ENCODE measurements at regions not wholly inside any gene's neighbourhood (a gene's known extent, or its start where the extent isn't known, plus 50 kb on each side); places are given as distances from the start of the nearest gene placed in this dataset.
"Not testable (repeated sequence)": the region's sequence is repeated elsewhere in the genome, so short reads cannot be mapped to it uniquely, and the experiment has no call there.

GRCh38 chr10:46739919-46740318 lies 161.0 kb downstream of the SYT15 start:
- H3K36me3 ChIP-seq (ENCODE audit: low read depth); CTCF ChIA-PET; H3K4me1 ChIP-seq (replicated peaks; ENCODE audit: insufficient read depth); H3F3A ChIP-seq (ENCODE audit: insufficient read depth, low read depth); H2AFZ ChIP-seq; H3K27me3 ChIP-seq (ENCODE audit: insufficient read depth, low read depth); H3K27ac ChIP-seq; H3K9me2 ChIP-seq (ENCODE audit: insufficient read depth); intact Hi-C loops (cut with micrococcal nuclease; ENCODE audit: unreplicated experiment); H3K4me3 ChIP-seq; H4K20me1 ChIP-seq (ENCODE audit: insufficient read depth); H3K4me2 ChIP-seq; H3K79me2 ChIP-seq (ENCODE audit: low read depth); POLR2A ChIA-PET (ENCODE audit: unreplicated experiment); BruUV-seq (replicated peaks); H3K9me3 ChIP-seq (ENCODE audit: insufficient read depth, low read depth); DNase-seq: not testable (repeated sequence)

GRCh38 chr10:46740368-46740767 lies 161.4 kb downstream of the SYT15 start:
- POLR2A ChIA-PET (ENCODE audit: unreplicated experiment); BruUV-seq (replicated peaks); H3K36me3 ChIP-seq (ENCODE audit: low read depth): not testable (repeated sequence)

DNA sequence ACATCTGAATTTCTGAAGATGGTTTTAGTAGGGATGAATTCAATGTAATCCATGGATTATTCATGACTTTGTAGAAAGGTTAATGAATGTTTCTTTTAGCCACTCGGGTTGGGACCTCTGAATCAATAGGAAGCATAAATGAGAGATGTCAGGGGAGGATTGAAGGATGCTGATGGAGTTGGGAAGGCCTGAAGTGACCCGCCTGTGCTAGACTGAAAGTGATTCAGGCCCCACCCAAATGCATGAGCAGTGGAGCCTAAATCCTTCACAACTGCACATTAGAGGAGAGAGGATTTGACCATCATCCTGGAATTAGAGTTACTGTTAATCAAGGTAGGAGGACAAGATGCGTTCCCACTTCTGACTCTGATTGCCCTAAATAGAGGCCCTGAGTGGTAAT lies 162.2 kb upstream of the PTPN20 start:
- H3K27ac ChIP-seq; H3K27me3 ChIP-seq (ENCODE audit: insufficient read depth, low read depth); H3K36me3 ChIP-seq (ENCODE audit: low read depth); H3K9me3 ChIP-seq (ENCODE audit: insufficient read depth, low read depth); H3K79me2 ChIP-seq (ENCODE audit: low read depth); H3K4me2 ChIP-seq; CTCF ChIA-PET; H3F3A ChIP-seq (ENCODE audit: insufficient read depth, low read depth); BruUV-seq (replicated peaks); DNase-seq; H3K4me1 ChIP-seq (replicated peaks; ENCODE audit: insufficient read depth); H3K9me2 ChIP-seq (ENCODE audit: insufficient read depth); H3K4me3 ChIP-seq; POLR2A ChIA-PET (ENCODE audit: unreplicated experiment); H2AFZ ChIP-seq; intact Hi-C loops (cut with micrococcal nuclease; ENCODE audit: unreplicated experiment); H4K20me1 ChIP-seq (ENCODE audit: insufficient read depth): not testable (repeated sequence)

More at GRCh38 chr10:46740368-46740767, 161.4 kb downstream of the SYT15 start:
- H3K9me2 ChIP-seq (ENCODE audit: insufficient read depth); H4K20me1 ChIP-seq (ENCODE audit: insufficient read depth); H3F3A ChIP-seq (ENCODE audit: insufficient read depth, low read depth); intact Hi-C loops (cut with micrococcal nuclease; ENCODE audit: unreplicated experiment); H3K4me1 ChIP-seq (replicated peaks; ENCODE audit: insufficient read depth); CTCF ChIA-PET; H3K4me2 ChIP-seq; H3K79me2 ChIP-seq (ENCODE audit: low read depth); H3K27ac ChIP-seq; H3K9me3 ChIP-seq (ENCODE audit: insufficient read depth, low read depth); H3K4me3 ChIP-seq; DNase-seq; H3K27me3 ChIP-seq (ENCODE audit: insufficient read depth, low read depth); H2AFZ ChIP-seq: not testable (repeated sequence)

- DNase-seq; CTCF ChIA-PET; H2AFZ ChIP-seq; H3K27ac ChIP-seq; H3K9me2 ChIP-seq (ENCODE audit: insufficient read depth); H3F3A ChIP-seq (ENCODE audit: insufficient read depth, low read depth); H3K79me2 ChIP-seq (ENCODE audit: low read depth); H3K9me3 ChIP-seq (ENCODE audit: insufficient read depth, low read depth); H3K27me3 ChIP-seq (ENCODE audit: insufficient read depth, low read depth); H3K4me1 ChIP-seq (replicated peaks; ENCODE audit: insufficient read depth); BruUV-seq (replicated peaks); H3K4me2 ChIP-seq; intact Hi-C loops (cut with micrococcal nuclease; ENCODE audit: unreplicated experiment); H4K20me1 ChIP-seq (ENCODE audit: insufficient read depth); H3K4me3 ChIP-seq; H3K36me3 ChIP-seq (ENCODE audit: low read depth); POLR2A ChIA-PET (ENCODE audit: unreplicated experiment): not testable (repeated sequence)
Measured at GRCh38 chr10:46749470-46749869, 161.8 kb upstream of the PTPN20 start.

DNA sequence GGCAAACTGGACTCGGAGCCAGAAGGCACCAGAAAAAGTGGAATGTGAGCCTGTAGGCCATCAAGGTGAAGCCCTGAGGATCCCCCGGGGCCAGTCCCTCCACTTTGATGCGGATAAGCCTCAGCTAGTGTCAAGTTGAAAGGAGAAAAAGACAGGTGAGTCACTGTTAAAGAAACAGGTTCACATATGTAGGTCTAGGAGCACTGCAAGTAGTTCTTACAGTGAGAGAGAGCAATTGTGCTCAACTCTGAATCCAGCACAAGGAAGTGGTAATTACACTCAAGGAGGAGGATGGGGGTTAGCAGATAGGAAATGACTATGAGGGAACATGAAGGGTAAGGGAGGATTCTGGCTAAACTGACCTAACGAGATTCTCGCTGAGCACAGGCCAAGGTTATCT lies 157.5 kb upstream of the PTPN20 start:
- BruUV-seq (replicated peaks); H3K9me3 ChIP-seq (ENCODE audit: insufficient read depth, low read depth); H4K20me1 ChIP-seq (ENCODE audit: insufficient read depth); H3F3A ChIP-seq (ENCODE audit: insufficient read depth, low read depth); H3K79me2 ChIP-seq (ENCODE audit: low read depth); H3K36me3 ChIP-seq (ENCODE audit: low read depth); H3K27me3 ChIP-seq (ENCODE audit: insufficient read depth, low read depth); H3K4me1 ChIP-seq (replicated peaks; ENCODE audit: insufficient read depth); H3K27ac ChIP-seq; CTCF ChIA-PET; DNase-seq; POLR2A ChIA-PET (ENCODE audit: unreplicated experiment); H3K4me2 ChIP-seq; H2AFZ ChIP-seq; H3K9me2 ChIP-seq (ENCODE audit: insufficient read depth); H3K4me3 ChIP-seq; intact Hi-C loops (cut with micrococcal nuclease; ENCODE audit: unreplicated experiment): not testable (repeated sequence)

GRCh38 chr10:46761471-46761870 lies 149.8 kb upstream of the PTPN20 start:
- H3F3A ChIP-seq (ENCODE audit: insufficient read depth, low read depth); H3K4me2 ChIP-seq; POLR2A ChIA-PET (ENCODE audit: unreplicated experiment); H3K27me3 ChIP-seq (ENCODE audit: insufficient read depth, low read depth); H2AFZ ChIP-seq; H3K36me3 ChIP-seq (ENCODE audit: low read depth); CTCF ChIA-PET; H3K9me3 ChIP-seq (ENCODE audit: insufficient read depth, low read depth); H3K4me1 ChIP-seq (replicated peaks; ENCODE audit: insufficient read depth); H3K79me2 ChIP-seq (ENCODE audit: low read depth); H3K9me2 ChIP-seq (ENCODE audit: insufficient read depth); H3K27ac ChIP-seq; intact Hi-C loops (cut with micrococcal nuclease; ENCODE audit: unreplicated experiment); H4K20me1 ChIP-seq (ENCODE audit: insufficient read depth); H3K4me3 ChIP-seq; DNase-seq; BruUV-seq (replicated peaks): not testable (repeated sequence)

DNA sequence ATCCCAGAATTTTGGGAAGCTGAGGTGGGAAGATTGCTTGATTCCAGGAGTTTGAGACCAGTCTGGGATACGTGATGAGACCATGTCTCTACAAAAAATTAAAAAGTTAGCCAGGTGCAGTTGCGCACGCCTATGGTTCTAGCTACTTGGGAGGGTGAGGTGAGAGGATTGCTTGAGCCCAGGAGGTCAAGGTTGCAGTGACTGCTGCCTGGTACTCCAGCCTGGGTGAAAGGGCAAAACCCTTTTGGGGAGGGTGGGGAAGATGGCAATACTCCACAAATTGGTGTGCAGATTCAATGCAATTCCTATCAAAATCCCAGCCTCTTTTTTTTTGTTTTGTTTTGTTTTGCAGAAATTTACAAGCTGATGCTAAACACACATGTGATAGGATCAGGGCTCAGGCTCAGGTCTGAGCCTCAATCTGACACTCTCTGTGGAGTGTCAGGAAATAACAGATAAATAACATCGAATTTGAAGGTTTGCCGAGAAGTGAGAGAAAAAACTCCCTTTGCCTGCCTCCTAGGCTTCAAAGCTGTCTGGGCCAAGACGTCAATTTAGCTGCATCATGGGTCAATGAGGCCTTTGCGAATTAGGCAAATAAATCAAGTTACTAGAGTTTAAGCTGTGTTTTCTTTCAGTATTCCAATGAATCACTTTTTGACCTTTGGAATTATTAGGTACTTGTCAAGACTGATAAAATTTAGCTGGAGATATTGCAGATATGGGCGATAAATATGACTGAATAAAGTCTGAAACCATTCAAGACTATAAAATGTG lies 142.5 kb upstream of the PTPN20 start:
- H3K4me3 ChIP-seq; DNase-seq; H3K79me2 ChIP-seq (ENCODE audit: low read depth); H3K27ac ChIP-seq; intact Hi-C loops (cut with micrococcal nuclease; ENCODE audit: unreplicated experiment); H3K27me3 ChIP-seq (ENCODE audit: insufficient read depth, low read depth); CTCF ChIA-PET; H3K9me3 ChIP-seq (ENCODE audit: insufficient read depth, low read depth); POLR2A ChIA-PET (ENCODE audit: unreplicated experiment); BruUV-seq (replicated peaks); H2AFZ ChIP-seq; H3K4me1 ChIP-seq (replicated peaks; ENCODE audit: insufficient read depth); H3K9me2 ChIP-seq (ENCODE audit: insufficient read depth); H3F3A ChIP-seq (ENCODE audit: insufficient read depth, low read depth); H3K36me3 ChIP-seq (ENCODE audit: low read depth); H3K4me2 ChIP-seq; H4K20me1 ChIP-seq (ENCODE audit: insufficient read depth): not testable (repeated sequence)
